ENCODE measurements at regions not wholly inside any gene's neighbourhood (a gene's known extent, or its start where the extent isn't known, plus 50 kb on each side); places are given as distances from the start of the nearest gene placed in this dataset.

- TF ChIP-seq EP300 (IDR thresholded peaks at IDR 0.05; ENCODE audit: low read depth): no peak
- no peak for TF ChIP-seq CTCF (IDR thresholded peaks at IDR 0.05)
- TF ChIP-seq POLR2AphosphoS5 (IDR thresholded peaks at IDR 0.05): no peak
These were observed 174.1 kb downstream of the BMP2 start for GRCh38 chr20:6941571-6941970.

Data from transverse colon (tissue), 4 donors.